Stimulated activated effector memory CD8-positive, alpha-beta T cell treated with anti-CD3 and anti-CD28 coated beads, Interleukin-12 subunit alpha, Interleukin-12 subunit beta, amount 100 ng/mL, for 72 hours (primary cell): ENCODE measurements at regions not wholly inside any gene's neighbourhood (a gene's known extent, or its start where the extent isn't known, plus 50 kb on each side); places are given as distances from the start of the nearest gene placed in this dataset.
"Not testable (repeated sequence)": the region's sequence is repeated elsewhere in the genome, so short reads cannot be mapped to it uniquely, and the experiment has no call there.

Experiments used
- ATAC-seq: fragments of 150-1000 bp; cut with Tn5 transposase; 2 replicates; pipeline ENCODE4 v1.10.0; 2021
- DNase-seq, 2 donors: peaks; one replicate each; pipeline ENCODE4 v3.0.0; 2021 to 2022; ENCODE audit warnings: low spot score in 2 of 2
- H3K27ac Mint-ChIP-seq: one replicate; pipeline ENCODE4 v1.8.0; 2022; ENCODE audit warnings: mild to moderate bottlenecking, mixed read lengths
- H3K36me3 Mint-ChIP-seq: one replicate; pipeline ENCODE4 v1.8.0; 2022; ENCODE audit warnings: mild to moderate bottlenecking, mixed read lengths
- H3K4me1 Mint-ChIP-seq: one replicate; pipeline ENCODE4 v1.8.0; 2022; ENCODE audit warnings: mixed read lengths
- H3K4me3 Mint-ChIP-seq: one replicate; pipeline ENCODE4 v1.8.0; 2022; ENCODE audit warnings: mild to moderate bottlenecking, mixed read lengths
- H3K9me3 Mint-ChIP-seq: one replicate; pipeline ENCODE4 v1.8.0; 2022; ENCODE audit warnings: mixed read lengths

DNA sequence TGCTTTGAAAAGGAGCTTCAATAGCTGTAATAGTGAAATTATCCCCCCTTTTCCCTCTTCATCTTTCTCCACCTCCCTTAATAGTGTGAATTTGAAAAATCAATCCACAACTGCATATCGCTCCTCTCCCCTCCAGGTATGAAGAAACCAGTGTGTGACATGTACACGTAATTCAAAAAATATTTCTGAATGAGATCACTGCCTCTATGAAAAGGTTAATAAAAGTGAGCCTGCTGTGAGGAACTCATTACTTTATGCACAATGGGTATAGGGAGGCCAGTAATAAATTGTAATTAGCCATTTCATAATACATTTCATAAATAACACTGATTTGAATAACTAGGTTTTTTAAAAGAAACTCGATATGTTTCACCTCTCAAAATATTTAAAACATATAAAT, 209.0 kb upstream of the KYNU start:
- Mint-ChIP-seq H3K4me3 (no peak overlapping the region), H3K27ac (no peak overlapping the region), H3K4me1 (no peaks in the 10 kb centered on the region), H3K36me3 (no peaks in the 10 kb centered on the region), H3K9me3 (peaks cover 3% of the 10 kb centered on the region)
- no peak for DNase-seq
- no peak for ATAC-seq

DNA sequence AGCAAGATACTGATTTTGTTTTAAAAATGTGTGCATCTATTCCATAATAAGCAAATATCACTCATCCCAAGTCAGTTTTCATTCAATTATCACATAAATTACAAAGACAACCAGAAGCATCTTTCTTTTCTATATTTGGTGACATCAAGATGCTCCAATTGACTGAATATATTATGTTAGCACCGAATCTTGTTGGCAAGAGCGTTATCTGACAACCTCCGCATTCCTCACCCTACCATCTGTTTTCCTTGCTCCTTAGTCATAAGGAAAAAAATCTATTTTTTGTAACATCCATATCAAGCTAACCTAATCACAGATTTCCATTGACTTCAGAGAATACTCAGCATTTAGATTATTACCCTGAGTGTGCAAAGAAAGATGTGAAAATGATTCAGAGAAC, 212.2 kb upstream of the KYNU start:
- no peak for DNase-seq
- no peak overlapping the region for H3K27ac Mint-ChIP-seq
- H3K4me3 Mint-ChIP-seq, result no peak overlapping the region
- no peak for ATAC-seq
- no peaks in the 10 kb centered on the region for H3K4me1 Mint-ChIP-seq
- no peaks in the 10 kb centered on the region for H3K36me3 Mint-ChIP-seq
- peaks cover 2% of the 10 kb centered on the region for H3K9me3 Mint-ChIP-seq

DNA sequence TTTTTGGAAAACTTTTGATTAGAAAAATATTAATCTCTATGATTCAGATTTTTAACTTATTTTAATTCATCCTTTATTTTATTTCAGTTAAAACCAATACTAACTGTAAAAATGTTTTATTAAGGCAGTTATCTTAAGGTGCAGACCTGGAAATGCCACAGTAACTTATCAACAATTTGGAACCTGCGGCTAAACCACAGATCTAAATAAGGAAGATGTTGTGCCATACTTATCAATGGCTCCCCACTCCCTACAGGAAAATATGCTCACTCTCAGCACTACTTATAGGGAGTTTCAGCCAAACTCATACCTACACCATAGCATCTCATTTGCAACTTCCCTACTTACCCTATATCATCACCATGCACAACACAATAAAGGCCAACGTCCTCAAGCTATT, 226.9 kb upstream of the KYNU start:
- ATAC-seq, result no peak
- Mint-ChIP-seq H3K4me1 (no peaks in the 10 kb centered on the region), H3K9me3 (peaks cover 5% of the 10 kb centered on the region), H3K36me3 (no peaks in the 10 kb centered on the region), H3K27ac (no peak overlapping the region), H3K4me3 (no peak overlapping the region)
- no peak for DNase-seq

DNA sequence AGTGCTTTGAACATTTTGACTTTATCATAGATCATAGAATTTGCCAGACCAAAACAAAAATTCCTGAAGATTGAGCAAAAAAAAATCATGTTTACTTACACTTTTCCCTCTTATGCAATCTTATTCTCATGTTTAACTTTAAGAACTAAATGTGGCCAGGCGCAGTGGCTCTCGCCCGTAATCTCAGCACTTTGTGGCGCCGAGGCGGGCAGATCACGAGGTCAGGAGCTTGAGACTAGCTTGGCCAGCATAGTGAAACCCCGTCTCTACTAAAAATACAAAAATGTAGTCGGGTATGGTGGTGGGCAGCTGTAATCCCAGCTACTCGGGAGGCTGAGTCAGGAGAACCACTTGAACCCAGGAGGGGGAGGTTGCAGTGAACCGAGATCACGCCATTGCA, 227.9 kb upstream of the KYNU start:
- DNase-seq, result no peak
- no peak overlapping the region for H3K4me3 Mint-ChIP-seq
- ATAC-seq, result no peak
- H3K36me3 Mint-ChIP-seq, result no peaks in the 10 kb centered on the region
- H3K27ac Mint-ChIP-seq, result no peak overlapping the region
- H3K4me1 Mint-ChIP-seq, result no peaks in the 10 kb centered on the region
- H3K9me3 Mint-ChIP-seq, result peaks cover 5% of the 10 kb centered on the region

DNA sequence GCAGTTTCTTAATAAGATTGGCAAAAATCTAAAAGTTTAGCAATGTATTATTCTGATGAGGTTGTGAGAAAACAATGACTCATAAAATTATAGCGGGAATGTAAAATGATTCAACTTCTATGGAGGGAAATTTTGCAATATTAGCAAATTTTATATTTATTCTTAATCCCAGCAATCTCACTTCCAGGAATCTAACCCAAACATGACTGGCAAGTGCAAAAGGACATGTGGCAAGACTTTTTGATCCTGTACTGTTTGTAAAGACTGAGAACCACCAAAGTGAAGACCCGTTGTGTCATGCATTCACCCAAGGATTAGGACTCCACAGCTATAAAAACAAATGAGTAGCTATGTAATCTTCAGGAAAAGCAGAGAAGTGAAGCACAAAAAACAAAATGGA, 234.8 kb upstream of the KYNU start:
- ATAC-seq, result no peak
- peaks cover 17% of the 10 kb centered on the region for H3K9me3 Mint-ChIP-seq

DNA sequence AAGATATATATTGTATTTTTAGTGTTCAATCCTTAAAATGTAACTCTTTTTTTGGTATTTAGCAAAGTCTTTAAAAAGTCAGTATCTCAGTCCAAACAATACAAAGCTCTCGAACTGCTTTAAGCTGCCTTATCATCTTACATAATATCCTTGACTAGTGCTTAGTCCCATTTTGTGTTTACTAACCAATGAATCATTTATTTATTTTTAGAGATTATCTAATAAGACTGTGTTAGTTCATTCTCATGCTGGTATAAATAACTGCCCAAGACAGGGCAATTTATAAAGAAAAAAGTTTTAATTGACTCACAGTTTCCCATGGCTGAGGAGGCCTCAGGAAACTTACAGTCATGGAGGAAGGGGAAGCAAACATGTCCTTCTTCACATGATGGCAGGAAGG, 248.3 kb upstream of the KYNU start:
- DNase-seq (no peak), ATAC-seq (no peak)
- no peaks in the 10 kb centered on the region for H3K4me1 Mint-ChIP-seq
- peaks cover 12% of the 10 kb centered on the region for H3K9me3 Mint-ChIP-seq
- no peak overlapping the region for H3K4me3 Mint-ChIP-seq
- no peaks in the 10 kb centered on the region for H3K36me3 Mint-ChIP-seq
- H3K27ac Mint-ChIP-seq, result no peak overlapping the region

More for the DNA sequence above, 234.8 kb upstream of the KYNU start:
- no peak overlapping the region for H3K4me3 Mint-ChIP-seq
- H3K27ac Mint-ChIP-seq, result no peak overlapping the region
- no peaks in the 10 kb centered on the region for H3K4me1 Mint-ChIP-seq
- DNase-seq, result no peak
- H3K36me3 Mint-ChIP-seq, result no peaks in the 10 kb centered on the region

DNA sequence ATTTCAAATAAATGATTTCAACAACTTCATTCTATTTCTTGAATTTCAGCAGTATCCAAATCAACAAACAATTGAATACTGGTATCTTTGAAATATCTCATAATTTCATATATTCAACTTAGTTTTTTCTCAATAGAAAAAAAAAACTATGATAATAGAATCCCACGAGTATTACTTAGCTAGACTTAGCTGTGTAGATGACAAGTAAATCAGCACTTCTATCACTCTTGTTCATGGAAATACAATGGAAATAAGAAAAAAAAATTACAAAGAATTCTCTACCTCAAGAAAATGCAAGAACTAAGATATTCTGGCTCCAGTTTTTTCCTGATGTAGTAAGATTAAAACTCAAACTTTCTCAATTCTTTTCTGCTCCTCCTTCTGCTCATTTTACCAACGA, 256.2 kb upstream of the KYNU start:
- no peaks in the 10 kb centered on the region for H3K36me3 Mint-ChIP-seq
- H3K4me3 Mint-ChIP-seq, result no peak overlapping the region
- DNase-seq (no peak), ATAC-seq (no peak)
- peaks cover 2% of the 10 kb centered on the region for H3K9me3 Mint-ChIP-seq
- H3K27ac Mint-ChIP-seq, result no peak overlapping the region
- H3K4me1 Mint-ChIP-seq, result no peaks in the 10 kb centered on the region

DNA sequence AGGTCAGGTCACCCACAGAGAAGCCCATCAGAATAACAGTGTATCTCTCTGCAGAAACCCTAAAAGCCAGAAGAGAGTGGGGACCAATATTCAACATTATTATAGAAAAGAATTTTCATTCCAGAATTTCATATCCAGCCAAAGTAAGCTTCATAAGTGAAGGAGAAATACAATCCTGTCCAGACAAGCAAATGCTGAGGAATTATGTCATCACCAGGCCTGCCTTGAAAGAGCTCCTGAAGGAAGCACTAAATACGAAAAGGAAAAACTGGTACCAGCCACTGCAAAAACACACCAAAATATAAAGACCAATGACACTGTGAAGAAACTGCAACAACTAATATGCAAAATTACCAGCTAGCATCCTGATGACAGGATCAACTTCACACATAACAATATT, 260.0 kb upstream of the KYNU start:
- ATAC-seq (no peak), DNase-seq (no peak)
- no peak overlapping the region for H3K27ac Mint-ChIP-seq
- no peaks in the 10 kb centered on the region for H3K36me3 Mint-ChIP-seq
- H3K4me1 Mint-ChIP-seq, result no peaks in the 10 kb centered on the region
- H3K4me3 Mint-ChIP-seq, result no peak overlapping the region
- H3K9me3 Mint-ChIP-seq, result no peaks in the 10 kb centered on the region

DNA sequence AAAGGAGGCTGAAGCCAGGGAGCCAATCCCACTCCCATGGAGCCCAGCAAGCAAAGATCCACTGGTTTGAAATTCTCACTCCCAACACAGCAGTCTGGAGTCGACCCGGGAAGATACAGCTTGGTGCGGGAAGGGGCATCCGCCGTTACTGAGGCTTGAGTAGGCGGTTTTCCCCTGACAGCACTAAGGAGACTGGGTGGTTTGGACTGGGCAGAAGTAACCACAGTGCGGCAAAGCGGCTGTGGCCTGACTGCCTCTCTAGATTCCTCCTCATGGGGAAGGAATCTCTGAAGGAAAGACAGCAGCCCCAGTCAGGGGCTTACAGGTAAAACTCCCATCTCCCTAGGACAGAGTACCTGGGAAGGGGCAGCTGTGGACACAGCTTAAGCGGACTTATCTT, 261.6 kb upstream of the KYNU start:
- ATAC-seq, result no peak
- Mint-ChIP-seq H3K36me3 (no peaks in the 10 kb centered on the region), H3K4me3 (no peak overlapping the region), H3K4me1 (no peaks in the 10 kb centered on the region), H3K27ac (no peak overlapping the region), H3K9me3 (no peaks in the 10 kb centered on the region)
- no peak for DNase-seq

DNA sequence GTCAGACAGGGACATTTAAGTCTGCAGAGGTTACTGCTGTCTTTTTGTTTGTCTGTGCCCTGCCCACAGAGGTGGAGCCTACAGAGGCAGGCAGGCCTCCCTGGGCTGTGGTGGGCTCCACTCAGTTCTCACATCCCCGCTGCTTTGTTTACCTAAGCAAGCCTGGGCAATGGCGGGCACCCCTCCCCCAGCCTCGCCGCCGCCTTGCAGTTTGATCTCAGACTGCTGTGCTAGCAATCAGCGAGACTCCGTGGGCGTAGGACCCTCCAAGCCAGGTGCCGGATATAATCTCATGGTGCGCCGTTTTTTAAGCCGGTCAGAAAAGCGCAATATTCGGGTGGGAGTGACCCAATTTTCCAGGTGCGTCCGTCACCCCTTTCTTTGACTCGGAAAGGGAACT, 264.3 kb upstream of the KYNU start:
- not testable (repeated sequence) for DNase-seq, ATAC-seq, H3K4me3 Mint-ChIP-seq, H3K9me3 Mint-ChIP-seq, H3K27ac Mint-ChIP-seq, H3K4me1 Mint-ChIP-seq, H3K36me3 Mint-ChIP-seq

DNA sequence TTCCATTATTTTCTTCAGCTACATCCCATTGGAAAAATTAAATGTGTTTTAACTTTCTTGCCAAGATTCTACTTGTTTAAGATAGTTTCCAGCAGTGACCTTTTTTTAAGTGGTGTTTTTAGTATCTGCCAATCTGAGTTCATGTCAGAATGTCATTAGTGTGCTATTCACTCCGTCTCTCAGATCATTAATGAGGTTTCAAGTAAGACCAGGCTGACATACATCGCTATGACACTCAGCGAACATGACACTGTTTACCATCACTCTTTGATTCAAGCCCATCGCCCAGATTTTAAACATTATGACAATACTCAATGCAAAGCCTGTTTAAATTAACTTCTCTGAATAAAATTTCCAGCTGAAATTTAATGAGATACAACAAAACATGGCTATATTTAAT, 272.0 kb upstream of the KYNU start:
- H3K4me3 Mint-ChIP-seq, result no peak overlapping the region
- H3K9me3 Mint-ChIP-seq, result no peaks in the 10 kb centered on the region
- H3K27ac Mint-ChIP-seq, result no peak overlapping the region
- no peak for ATAC-seq
- no peak for DNase-seq
- H3K36me3 Mint-ChIP-seq, result no peaks in the 10 kb centered on the region
- no peaks in the 10 kb centered on the region for H3K4me1 Mint-ChIP-seq

DNA sequence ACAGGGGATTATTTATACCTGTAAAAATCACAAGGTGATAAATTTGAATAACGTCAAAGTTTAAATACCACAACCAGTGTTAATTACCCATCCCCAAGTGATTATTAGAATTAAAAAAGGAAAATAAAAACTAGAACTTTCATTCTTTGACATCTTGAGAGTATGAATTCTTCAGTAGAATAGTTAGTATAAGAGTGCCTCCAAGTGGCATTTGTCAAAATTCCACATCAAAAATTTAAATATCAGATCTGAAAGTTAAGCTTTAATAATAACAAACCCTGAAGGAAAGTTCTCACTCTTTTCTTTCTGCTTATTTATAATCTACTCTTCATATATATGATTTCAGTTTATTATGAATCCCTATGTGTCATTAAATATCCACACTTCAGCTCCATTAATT, 273.7 kb upstream of the KYNU start:
- Mint-ChIP-seq H3K9me3 (no peaks in the 10 kb centered on the region), H3K36me3 (no peaks in the 10 kb centered on the region), H3K4me1 (no peaks in the 10 kb centered on the region), H3K27ac (no peak overlapping the region), H3K4me3 (no peak overlapping the region)
- DNase-seq, result no peak
- no peak for ATAC-seq

DNA sequence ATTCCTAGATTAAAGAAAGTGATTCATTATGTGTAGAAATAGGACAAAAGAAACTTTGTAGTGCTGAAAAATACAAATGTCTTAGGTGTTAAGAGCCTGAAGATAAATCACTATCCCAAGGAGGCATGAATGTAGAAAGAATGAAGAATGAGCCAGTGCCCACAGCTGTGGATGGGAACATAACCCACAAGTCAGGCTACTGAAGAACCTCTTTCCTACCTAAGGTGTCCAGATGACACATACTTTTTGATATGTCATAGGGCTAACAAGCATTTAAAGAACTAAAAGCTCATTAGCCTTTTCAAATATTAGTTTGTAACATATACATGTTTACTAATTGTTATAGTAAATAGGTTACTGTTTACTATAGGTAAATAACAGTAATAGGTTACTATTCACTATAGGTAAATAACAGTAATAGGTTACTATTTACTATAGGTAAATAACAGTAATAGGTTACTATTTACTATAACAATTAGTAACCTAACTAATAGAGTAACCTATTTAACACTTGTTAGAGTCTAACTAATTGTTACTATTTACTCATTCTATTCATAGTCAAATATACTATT, 275.0 kb upstream of the KYNU start:
- Mint-ChIP-seq H3K9me3 (no peaks in the 10 kb centered on the region), H3K4me1 (no peaks in the 10 kb centered on the region), H3K4me3 (no peak overlapping the region), H3K36me3 (no peaks in the 10 kb centered on the region), H3K27ac (no peak overlapping the region)
- no peak for ATAC-seq
- no peak for DNase-seq

DNA sequence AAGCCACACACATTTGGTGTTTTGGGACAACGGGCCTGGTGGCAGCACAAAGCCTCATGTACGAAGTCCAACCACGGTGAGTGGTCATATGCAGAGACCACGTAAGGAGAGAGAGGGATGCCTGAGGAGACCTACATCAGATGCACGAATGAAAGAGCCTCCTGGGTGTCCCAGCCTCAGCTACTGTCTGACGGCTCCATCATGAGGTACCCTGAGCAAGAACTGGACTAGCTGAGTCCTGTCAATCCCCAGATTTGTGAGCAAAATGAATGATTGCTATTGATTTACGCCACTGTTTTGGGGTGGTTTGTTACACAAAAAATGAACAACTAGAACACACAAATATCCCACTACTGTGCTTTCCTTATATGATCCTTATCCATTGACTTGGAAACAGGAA, 275.7 kb upstream of the KYNU start:
- Mint-ChIP-seq H3K36me3 (no peaks in the 10 kb centered on the region), H3K27ac (no peak overlapping the region), H3K4me3 (no peak overlapping the region), H3K9me3 (peaks cover 4% of the 10 kb centered on the region), H3K4me1 (no peaks in the 10 kb centered on the region)
- no peak for ATAC-seq
- DNase-seq, result no peak

DNA sequence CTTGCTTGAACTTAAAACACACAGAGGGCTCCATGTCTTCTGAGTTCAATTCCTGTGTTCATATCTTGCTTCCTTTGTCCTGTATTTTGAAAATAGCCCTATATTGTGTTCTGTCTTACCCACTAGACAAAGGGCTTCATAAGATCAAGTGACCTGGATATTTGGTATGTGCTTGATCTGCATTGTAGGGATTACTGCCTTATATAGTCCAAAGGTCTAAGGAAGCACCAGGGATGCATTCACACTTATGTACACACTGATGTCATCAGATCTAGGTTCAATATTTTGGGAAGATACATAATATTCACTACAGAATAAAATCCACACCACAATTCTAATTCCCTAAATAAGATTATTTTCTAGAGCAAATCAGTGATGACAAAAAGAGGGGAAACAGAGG, 278.0 kb upstream of the KYNU start:
- ATAC-seq (no peak), DNase-seq (no peak)
- Mint-ChIP-seq H3K27ac (no peak overlapping the region), H3K36me3 (no peaks in the 10 kb centered on the region), H3K9me3 (peaks cover 4% of the 10 kb centered on the region), H3K4me3 (no peak overlapping the region), H3K4me1 (no peaks in the 10 kb centered on the region)

DNA sequence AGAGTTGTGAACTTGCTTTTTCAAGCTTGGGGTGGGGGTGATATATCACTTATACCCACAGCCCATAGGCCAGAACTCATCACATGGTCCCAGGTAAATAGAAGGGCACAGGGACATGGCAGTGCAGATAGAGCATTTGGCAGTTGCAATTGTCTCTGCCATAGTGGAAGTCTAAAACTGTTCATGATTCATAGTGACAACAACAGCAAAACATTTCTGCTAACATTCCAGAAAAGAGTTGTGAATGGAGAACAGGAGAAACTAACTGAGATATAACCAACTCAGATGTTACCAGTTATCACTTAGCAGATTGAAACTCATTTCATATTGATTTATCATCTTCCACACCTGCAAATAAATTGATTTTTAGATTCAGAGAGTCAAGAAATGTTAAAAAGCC, 278.6 kb upstream of the KYNU start:
- Mint-ChIP-seq H3K27ac (no peak overlapping the region), H3K36me3 (no peaks in the 10 kb centered on the region), H3K4me3 (no peak overlapping the region), H3K4me1 (no peaks in the 10 kb centered on the region), H3K9me3 (peaks cover 6% of the 10 kb centered on the region)
- DNase-seq, result no peak
- no peak for ATAC-seq
